Mammary epithelial cell (primary cell): ENCODE measurements at regions not wholly inside any gene's neighbourhood (a gene's known extent, or its start where the extent isn't known, plus 50 kb on each side); places are given as distances from the start of the nearest gene placed in this dataset.

Experiments
- EZH2 ChIP-seq: IDR thresholded peaks from 2 replicates; pipeline ENCODE4 v1.6.1; 2012; ENCODE audit warnings: low read length, inconsistent platforms, borderline replicate concordance
- TF ChIP-seq, protein P1 (sequence below), 2 donors: IDR thresholded peaks in 1 of 2; conservative IDR thresholded peaks in 1 of 2; 2 replicates each; pipeline ENCODE4 v1.5.1; 2011 to 2012; ENCODE audit warnings: inconsistent platforms in 2 of 2, low read length in 2 of 2, mild to moderate bottlenecking in 2 of 2, control low read depth in 1 of 2, low read depth in 1 of 2; ENCODE audit not compliant: insufficient read depth in 1 of 2; ENCODE audit errors: extremely low read depth in 1 of 2

DNA sequence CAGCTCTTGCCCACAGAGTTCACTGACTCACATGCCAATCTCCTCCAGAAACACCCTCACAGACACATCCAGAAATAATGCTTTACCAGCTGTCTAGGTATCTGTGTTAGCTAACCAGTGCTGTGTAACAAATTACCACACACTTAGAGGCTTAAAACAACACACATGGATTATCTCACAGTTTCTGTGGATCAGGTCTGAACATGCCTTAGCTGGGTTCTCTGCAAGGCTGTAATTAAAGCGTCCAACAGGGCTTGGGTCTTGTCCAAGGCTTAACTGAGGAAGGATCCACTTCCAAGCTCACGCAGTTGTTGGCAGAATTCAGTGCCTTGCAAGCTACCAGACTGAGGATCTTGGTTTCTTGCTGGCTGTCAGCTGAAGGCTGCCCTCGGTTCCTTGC is 92.5 kb upstream of the RGS4 start:
- TF ChIP-seq, protein P1, sequence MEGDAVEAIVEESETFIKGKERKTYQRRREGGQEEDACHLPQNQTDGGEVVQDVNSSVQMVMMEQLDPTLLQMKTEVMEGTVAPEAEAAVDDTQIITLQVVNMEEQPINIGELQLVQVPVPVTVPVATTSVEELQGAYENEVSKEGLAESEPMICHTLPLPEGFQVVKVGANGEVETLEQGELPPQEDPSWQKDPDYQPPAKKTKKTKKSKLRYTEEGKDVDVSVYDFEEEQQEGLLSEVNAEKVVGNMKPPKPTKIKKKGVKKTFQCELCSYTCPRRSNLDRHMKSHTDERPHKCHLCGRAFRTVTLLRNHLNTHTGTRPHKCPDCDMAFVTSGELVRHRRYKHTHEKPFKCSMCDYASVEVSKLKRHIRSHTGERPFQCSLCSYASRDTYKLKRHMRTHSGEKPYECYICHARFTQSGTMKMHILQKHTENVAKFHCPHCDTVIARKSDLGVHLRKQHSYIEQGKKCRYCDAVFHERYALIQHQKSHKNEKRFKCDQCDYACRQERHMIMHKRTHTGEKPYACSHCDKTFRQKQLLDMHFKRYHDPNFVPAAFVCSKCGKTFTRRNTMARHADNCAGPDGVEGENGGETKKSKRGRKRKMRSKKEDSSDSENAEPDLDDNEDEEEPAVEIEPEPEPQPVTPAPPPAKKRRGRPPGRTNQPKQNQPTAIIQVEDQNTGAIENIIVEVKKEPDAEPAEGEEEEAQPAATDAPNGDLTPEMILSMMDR (conservative IDR thresholded peaks at IDR 0.05 in 1 of 2, IDR thresholded peaks at IDR 0.05 in 1 of 2; ENCODE audit: extremely low read depth in 1 of 2, insufficient read depth in 1 of 2, low read depth in 1 of 2, low read length in 2 of 2), result no peak
- TF ChIP-seq EZH2, result no peak
